Cerebellar cortex (tissue), 1 donor: ENCODE measurements at regions not wholly inside any gene's neighbourhood (a gene's known extent, or its start where the extent isn't known, plus 50 kb on each side); places are given as distances from the start of the nearest gene placed in this dataset.

ENCODE experiments used
- DNase-seq: peaks from one replicate; pipeline ENCODE4 v3.0.0-alpha.2; 2015; ENCODE audit warnings: low spot score

DNA sequence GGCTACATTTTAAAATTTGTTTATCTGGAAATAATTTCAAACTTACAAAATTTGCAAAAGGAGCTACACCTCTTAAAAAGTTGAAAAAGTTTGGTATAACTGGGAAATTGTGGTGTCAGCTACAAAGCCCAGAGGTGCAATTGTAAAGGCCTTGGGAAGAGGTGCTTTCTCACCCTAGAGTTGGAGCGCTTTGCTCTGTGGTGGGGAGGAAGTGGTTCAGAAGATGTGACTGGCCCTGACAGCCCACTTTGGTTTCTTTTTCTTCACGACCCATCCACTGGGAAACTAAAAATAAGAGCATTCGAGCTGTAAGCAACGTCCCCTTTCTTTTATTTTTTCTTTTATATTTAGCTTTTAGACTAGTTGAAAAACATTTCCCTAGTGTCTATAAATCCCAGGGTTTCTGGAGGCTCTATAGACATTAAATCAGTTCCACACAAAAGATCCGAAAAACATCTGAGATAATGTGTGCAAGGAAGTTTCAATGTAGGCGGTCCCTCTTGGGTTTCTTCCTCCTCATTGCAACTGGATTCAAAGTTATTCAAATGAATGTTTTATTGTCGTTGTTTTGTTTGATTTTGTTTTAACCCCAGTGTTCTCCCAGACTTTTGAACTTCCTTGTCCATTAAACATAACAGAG lies 397.8 kb downstream of the KIF16B start:
- DNase-seq: no peak

DNA sequence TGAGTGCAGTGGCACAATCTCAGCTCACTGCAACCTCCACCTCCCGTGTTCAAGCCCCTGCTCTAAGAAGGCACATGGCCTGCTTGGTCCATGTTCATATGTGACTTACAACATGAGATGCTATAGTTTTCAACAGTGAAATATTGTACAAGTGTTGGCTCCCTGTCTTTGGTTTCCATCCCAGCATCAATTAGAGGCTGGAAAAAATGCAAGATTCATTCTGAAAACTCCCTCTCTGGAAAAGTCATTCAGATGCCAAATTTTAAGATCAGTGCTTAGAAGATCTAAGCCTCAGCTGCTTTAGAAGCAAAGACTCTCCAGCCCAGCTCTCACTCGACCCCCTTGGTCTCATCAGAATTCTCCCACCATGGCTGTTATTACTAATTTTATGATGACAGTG lies 398.9 kb downstream of the KIF16B start:
- DNase-seq: no peak

DNA sequence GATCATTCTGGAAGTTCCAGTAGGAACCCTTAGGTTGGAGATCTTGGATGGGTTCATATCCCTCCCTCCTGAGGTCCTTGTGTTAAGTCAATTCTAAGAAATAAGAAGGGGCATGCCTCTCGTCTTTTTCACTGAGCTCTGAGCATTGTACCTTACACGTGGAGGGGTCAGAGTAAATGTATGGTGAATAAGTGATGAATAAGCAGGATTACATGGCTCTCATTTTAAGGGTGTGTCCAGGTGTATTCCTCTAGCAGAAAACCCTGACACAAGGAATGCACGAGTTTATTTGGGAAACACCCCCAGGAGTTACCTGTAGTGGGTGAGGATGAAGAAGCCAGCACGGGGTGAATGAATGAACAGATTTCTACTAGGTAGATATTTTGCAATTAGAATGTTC lies 400.2 kb downstream of the KIF16B start:
- no peak for DNase-seq

DNA sequence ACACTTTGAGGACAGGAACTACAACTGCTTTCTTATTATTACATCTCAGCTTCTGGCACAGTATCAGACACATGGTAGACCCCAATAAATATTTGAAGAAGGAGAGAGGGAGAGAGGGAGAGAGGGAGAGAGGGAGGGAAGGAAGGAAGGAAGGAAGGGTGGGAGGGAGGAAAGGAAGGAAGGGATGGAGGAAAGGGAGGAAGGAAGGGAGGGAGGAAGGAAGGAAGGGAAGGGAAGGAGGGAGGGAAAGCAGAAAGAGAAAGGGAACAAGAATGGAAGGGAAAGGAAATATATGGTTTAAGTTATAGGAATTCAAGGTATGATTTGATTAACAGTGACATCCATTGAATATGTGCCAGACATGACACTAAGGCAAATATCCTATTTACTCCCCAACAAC lies 402.1 kb downstream of the KIF16B start:
- DNase-seq: no peak

DNA sequence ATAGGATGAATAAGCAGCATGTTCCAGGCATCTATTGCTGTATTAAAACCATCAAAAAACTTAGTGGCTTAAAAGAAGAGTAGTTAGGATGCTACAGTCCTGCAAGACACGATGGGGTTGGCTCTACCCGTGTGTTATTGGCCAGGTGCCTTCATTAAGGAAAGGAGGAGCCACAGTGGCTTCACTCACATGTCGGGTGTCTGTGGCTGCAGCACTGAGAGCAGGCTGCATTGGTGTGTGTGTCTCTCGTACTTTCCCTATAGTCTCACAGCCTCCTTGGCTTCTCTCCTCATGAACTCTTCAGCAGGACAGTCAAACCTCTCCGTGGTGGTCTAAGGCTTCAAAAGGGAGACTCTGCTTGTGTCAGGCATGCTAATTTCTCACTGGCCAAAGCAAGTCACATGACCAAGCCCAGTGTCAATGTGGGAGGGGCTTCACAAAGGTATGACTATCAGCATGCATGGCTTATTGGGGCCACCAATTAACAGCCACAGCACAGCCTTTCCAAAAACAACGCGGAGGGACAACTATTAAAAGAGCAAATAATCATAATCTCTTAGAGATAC lies 402.8 kb downstream of the KIF16B start:
- DNase-seq: no peak

DNA sequence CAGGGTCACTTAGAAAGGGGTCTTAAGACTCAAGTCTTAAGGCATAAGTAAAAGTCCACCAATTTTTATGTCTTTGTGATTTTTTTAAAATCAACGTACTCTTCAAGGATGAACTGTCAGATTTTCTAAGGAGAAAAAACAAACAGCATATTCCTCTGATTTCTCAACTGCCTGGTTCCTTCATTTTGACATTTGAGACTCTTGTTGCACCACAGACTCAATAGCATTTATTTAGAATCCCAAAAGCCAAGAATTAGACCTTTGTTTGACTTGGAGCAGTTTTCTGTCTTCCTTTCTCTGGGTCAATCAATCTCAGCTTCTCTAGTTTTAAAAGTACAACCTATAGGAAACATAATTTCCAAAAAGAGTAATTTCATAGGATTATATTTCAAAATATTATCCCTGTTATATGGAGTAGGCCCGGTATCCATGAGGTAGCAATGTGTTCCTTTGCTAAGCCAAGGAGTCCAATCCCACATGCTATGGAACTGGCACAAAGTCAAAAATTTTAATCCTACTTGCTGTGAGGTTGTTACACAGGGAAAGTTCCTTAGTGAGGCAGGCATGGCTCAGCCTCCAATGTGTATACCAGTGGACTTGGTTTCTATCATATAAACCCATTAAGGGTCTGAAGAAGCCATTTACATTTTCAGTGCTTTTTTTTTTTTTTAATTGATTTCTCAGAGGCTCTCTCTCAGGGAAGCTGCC lies 405.7 kb downstream of the KIF16B start:
- peak; percentile 12 for DNase-seq

DNA sequence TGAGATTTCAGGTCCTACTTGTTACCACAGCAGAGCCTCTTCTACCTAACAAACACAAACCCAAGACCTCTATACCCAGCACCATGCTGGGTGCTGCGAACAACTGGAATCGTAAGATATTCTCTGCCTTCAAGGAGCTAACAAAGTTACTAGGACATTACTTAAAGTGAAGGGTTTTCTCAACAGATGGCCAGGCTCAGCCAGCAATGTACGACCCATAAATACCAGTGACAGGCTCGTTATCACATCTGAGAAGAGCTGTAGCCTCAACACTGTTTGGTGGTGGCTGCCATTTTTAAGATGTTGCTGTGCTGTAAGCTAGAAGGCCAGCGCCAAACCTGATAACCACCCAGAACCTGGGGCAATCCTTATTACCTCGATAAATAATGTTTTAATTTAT lies 406.5 kb downstream of the KIF16B start:
- DNase-seq: no peak

DNA sequence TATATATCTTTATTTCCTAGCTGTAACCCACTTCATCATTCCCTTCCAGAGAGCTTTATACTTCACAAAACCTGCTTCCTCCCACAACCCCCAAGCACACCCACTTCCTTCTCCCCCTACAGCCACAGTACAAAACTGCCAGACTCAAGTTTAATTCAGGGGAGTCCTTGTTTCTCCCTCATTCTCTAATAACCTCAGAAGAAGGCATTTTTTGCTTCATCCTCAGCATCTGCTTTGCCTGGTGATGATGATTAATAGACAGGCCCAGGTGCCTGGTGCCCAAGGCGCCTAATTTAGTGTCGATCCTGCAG lies 414.3 kb downstream of the KIF16B start:
- DNase-seq: no peak

DNA sequence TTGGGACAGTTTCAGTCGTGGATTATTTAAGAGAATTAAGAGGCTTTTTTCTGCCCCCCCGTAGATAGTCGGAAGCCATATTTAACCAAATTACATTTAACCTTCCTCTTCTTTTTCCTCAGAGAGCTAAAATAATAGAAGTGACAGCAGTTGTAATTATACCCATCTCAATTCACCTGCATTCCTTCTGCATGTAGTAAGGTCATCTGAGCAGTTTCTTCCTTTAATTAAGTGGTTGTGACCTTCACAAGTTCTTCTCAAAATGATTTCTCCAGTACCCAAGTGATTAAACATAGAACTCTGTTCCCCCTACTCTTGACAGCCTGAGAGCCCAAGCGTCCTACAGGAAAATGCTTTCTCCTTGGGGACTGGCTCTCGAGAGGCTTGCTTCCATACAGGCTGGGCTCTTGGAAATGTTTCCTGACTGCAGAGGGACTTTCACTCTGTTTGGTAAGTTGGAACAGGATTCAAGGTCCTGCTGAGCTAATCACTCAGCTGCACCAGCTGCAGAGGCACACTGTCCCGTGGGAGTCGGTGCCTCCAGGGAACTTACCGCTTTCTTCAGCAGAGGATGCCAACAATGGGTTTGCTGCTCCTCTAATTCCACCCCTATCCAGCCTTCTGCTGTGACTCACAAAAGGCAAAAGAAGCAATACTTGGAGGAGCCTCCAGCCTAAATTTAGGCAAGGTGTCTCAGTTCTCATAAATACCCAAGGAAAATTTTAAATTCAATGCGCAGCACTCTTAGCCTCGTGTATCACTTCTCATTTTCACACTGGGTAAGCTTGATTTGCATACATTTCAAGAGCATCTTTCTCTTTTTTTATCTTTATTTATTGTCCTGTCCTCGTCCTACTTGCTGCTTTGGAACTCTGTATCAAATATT lies 414.9 kb downstream of the KIF16B start:
- DNase-seq: no peak

DNA sequence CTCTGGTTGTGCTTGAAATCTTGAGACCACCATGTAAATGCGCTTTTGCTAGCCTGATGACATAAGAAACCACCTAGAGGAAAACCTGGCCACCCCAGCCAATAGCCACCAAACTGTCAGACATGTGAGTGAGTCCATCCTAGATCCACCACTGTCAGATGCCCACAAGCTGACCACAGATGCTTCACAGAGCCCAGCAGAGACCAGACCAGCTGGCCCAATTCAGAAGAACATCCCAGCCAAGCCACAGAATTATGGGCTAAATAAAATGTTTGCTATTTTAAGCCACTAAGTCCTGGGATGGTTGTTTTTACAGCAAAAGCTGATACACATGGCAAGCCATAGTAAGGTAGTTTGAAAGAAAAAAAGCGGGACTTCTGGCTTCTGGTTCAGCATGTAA lies 425.3 kb downstream of the KIF16B start:
- DNase-seq: peak; percentile 83

DNA sequence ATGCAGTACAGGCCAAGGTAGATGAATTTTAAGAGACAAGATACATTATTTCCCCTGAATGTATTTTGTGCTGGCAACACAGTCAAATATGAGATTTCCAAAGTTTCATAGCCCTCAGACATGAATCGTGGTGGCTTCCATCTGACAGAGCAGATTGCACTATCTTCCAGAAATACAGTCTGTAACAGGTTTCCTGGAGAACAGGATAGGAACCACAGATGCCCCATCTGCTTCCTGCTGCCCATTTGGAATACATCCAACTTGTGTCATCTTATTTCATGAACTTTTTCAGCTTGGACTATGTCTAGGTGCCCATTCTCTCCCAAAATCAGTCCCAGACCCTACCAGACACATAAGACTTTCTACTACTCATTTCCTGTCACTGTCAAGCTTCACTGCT lies 426.0 kb downstream of the KIF16B start:
- DNase-seq: peak; percentile 91

DNA sequence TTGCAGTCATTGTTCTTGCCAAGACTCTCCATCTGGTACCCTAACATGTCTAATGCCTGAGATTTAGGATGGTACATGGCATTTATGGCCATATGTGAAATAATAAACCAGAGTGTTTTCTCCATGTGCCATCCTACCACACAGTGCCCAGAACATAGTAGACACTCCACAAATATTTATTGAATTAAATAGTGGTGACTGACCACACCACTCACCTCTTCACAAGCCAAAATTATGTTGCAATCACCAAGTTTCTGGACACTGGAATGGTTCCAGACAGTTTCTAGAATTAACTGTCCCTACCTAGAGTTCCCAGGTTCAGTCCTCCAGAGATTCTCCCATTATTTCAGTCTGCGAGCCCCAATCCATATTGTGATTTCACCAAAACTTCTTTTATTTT lies 427.3 kb downstream of the KIF16B start:
- DNase-seq: no peak

DNA sequence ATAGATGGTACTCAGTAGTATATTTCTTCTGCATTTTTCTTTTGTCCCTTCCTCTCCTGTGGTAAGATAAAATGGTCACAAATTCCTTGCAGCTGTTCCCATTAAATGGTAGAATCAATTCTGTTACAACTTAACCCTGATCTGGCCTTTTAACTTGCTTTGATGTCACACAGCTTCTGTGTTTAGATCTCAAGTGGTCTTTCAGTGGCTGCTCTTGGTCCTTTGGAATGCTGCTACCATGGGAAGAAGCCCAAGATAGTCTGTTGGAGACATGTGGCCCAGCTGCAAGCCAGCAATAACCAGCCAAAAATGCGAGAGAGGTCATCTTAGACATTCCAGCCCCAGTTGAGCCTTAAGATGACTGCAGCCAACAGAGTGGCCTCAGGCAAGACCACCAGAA lies 429.7 kb downstream of the KIF16B start:
- no peak for DNase-seq

DNA sequence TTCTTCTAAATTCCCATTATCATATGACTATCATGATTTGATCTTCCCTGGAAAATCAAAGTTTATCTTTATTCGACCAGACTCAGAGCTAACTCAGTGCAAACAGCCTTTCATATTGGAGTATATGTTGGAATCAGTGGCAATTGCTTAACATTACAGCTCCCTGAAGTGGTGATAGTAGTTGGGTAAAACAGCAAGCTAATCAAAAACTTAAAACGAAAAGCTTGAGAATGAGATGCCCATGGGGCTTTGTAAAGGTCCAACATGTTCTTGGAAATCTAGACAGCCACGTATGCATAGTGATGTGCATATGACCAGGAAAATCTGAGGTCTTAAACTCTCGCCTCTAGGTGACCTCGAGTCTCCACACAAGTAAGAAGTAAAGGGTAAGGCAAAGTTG lies 437.6 kb downstream of the KIF16B start:
- no peak for DNase-seq

DNA sequence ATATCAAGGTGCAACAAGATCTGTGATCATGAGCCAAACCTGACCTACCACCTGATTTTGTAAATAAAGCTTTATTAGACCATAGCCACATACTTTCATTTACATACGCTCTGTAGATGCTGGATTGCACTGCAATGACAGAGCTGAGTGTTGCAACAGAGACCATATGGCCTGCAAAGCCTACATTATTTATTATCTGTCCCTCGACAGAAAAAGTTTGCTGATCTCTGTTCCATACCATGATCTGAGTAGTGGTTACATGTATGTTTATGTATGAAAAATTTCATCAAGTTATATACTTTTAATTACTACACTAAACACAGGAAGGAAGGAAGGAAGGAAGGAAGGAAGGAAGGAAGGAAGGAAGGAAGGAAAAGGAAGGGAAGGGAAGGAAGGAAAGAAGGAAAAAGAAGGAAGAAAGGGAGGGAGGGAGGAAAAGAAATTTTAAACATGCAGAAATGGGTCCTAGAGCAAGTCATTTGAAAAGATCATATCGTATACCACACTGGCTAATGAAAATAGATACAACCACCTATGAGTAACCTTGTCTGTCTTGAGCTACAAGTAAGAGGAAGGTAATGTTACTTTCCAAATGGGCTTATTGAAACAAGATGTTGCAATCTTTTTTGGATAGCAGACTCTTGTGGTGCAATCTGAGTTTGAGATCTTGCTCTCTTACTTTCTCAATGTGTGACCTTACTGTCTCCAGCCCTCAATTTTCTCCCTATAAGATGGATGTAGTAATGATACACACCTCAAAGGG lies 441.0 kb downstream of the KIF16B start:
- DNase-seq: no peak

DNA sequence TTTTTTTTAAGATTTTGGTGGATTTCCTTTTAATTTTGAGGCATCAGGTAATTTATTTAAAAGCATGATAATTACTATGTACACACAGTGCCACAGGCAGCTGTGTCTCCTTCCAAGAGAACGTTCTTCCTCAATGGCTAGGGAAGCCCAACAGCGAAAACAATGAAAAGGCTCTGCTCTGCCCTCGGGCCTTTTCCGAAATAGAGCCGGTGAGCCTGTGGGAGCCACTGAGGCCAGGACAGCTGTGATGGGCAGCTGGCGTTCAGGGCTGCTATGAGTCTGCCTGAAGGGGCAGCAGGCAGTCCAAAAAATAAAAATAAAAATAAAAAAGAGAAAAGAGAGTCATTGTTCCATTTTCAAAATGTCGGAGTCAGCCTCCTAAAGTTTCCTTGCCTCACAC lies 443.8 kb downstream of the KIF16B start:
- no peak for DNase-seq

DNA sequence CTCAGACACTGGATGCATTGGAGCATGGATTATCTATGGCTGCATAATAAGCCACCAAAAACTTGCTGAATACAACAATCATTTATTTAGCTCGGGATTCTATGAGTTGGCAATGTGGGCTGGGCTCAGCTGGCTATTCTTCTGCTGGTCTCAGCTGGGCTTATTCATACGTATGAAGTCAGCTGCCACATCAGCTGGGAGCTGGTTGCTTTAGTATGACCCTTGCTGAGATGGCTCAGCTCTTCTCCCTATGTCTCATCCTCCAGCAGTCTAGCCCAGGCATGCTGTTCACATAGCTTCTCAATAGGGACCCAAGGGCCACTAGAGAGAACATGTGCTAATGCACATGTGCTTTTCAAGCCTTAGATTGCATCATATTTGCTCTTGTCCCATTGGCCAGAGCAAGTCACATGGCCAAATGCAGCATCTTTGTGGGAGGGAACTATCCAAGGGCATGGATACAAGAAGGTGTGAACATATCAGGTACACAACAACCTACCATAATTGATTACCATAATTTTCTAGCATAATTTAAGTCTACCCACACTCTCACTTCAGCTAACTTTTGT lies 444.6 kb downstream of the KIF16B start:
- no peak for DNase-seq

DNA sequence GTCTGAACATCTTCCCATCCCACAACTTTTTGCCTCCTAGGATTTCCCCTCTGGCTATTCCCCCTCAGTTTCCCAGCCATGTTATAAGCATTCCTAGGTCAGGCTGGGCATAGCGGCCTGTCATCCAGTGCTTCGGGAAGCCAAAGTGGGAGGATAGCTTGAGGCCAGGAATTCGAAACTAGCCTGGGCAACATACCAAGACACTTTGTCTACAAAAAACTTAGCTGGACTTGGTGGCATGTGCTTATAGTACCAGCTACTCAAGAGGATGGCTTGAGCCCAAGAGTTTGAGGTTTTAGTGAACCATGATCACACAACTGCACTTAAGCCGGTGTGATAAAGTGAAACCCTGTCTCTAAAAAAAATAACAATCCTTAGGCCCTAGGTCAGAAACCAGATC lies 447.4 kb downstream of the KIF16B start:
- DNase-seq: no peak

DNA sequence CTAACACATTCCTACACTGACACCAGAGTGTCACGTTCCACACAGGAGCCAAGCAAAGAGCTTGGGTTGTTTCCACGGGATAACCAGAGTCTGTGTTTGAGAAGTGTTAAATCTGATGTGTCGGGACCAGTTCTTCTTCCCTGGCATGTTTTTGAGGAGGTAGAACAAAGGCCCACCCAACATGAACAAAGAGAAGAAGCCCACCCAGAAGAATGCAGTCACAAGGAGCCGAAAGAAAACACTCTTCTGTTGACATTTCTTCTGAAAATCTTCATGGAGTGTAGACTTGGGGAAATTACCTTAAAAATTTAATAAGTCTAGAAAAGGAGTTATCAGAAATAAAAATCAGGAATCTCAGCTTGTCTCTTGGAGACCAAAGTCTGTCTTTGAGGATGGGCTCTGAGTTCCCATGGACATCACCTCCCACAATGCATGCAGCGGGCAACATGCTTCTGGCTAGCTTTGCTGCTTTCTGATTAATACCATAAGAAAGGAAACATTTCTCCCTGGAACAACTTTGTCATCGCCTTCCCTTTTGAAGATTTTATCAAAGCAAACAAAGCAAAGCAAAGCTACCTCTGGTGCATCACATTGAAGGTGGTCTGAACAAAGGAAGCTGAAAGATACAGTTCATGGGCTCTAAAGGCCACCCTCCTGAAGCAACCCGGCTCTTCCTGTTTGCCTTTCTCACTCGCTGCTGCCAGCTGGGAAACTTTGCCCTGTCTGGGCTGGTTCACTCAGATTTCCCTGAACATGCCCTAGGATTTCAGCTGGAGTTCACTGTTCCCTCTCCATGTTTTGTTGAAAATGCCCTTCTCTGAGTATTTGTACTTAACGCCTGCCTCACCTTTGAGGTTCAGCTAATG lies 448.1 kb downstream of the KIF16B start:
- no peak for DNase-seq

DNA sequence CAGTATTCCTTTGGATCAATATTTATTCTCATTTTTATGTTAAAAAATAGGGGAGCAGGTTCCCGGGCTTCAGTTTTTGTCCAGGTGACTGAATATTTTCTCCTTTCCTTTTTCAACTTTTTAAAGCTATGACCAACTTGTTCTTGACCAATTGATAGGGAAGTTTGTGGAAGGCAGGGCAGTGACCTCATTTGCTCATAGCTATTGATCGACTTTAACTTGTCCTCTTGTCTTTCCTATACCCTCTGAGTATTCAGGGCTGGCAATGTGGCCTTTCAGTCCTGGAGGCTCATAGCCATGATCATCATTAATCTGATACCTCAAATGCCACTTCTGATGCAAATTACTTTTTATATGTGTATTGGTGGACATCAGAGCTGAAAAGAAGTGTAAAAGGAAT lies 448.8 kb downstream of the KIF16B start:
- no peak for DNase-seq

DNA sequence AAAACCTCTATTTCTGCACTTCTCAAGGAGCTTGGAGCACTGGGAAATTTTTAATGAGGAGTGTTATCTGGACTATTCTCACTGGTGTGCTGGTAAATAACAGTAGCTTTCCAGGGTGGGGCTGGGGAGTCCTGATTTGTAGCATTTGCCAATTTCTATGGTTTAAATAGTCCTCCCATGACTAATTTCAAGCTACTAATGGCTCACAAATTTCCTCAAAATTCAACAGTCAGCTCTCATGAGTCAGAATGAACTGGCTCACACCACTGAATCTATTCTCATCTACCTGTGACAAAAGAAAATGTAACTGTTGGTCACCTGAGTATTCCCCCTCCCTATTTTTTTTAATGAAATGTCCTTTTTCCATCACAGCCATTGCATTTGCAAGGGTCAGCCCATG lies 449.6 kb downstream of the KIF16B start:
- DNase-seq: no peak
